Type B pancreatic cell (in vitro differentiated cells): ENCODE measurements at regions not wholly inside any gene's neighbourhood (a gene's known extent, or its start where the extent isn't known, plus 50 kb on each side); places are given as distances from the start of the nearest gene placed in this dataset.

Experiments
- DNase-seq: peaks from one replicate; pipeline ENCODE4 v3.0.0; 2021; ENCODE audit warnings: mixed read lengths; ENCODE audit not compliant: unreplicated experiment; ENCODE audit errors: extremely low spot score
- H3K27ac Mint-ChIP-seq: 2 replicates; pipeline ENCODE4 v1.8.0; 2021; ENCODE audit warnings: mild to moderate bottlenecking, mixed read lengths
- H3K27me3 Mint-ChIP-seq: 2 replicates; pipeline ENCODE4 v1.8.0; 2021; ENCODE audit warnings: mixed read lengths
- H3K36me3 Mint-ChIP-seq: 2 replicates; pipeline ENCODE4 v1.8.0; 2021; ENCODE audit warnings: mixed read lengths
- H3K4me1 Mint-ChIP-seq: one replicate; pipeline ENCODE4 v1.8.0; 2021; ENCODE audit warnings: mixed read lengths; ENCODE audit not compliant: unreplicated experiment
- H3K4me3 Mint-ChIP-seq: 2 replicates; pipeline ENCODE4 v1.8.0; 2021; ENCODE audit warnings: mild to moderate bottlenecking, mixed read lengths
- H3K9me3 Mint-ChIP-seq: 2 replicates; pipeline ENCODE4 v1.8.0; 2021; ENCODE audit warnings: mixed read lengths
- TF ChIP-seq, protein P1 (sequence below): fragments of 200-600 bp; sonication (generic); conservative IDR thresholded peaks from 2 replicates; pipeline ENCODE4 v1.5.0; 2021; ENCODE audit warnings: antibody characterized with exemption, mild to moderate bottlenecking

DNA sequence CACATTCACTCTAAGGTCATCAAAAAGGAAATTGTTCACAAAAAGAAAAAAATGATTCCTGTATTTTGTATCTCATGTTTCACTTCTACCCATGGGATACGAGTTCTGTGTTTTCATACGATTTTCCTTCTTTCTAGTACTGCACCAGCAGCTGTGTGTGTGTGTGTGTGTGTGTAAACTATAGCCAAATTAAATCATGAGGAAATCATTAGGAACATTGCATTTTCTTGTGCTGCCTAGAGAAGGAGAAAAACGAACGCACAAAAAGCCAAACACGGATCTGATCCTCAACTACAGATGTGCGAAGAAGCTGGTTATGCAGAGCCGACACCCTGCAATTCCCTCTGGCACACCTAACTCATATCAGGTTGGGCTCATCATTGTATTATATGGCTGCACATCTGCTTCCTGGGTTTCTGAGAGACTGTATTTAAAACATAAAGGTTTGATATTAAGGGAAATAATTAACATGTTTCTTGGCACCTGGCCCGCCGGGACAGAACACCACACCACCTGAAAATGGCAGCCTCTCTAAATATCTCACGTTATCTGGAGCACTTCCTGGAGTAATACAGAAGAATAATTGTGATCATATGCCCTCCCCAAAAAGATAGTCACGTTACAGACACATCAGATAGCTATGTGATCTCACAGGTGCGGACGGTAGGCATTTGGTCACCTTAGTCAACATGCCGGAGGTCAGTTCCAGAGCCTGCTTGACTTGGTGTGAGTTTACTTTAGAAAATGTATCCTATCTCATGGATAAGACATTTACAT lies 586.3 kb upstream of the SALL3 start:
- no peak for DNase-seq
- Mint-ChIP-seq H3K36me3 (no peaks in the 10 kb centered on the region), H3K9me3 (peaks cover 3% of the 10 kb centered on the region), H3K4me1 (peaks cover 5% of the 10 kb centered on the region), H3K27me3 (peaks cover 19% of the 10 kb centered on the region), H3K27ac (no peak overlapping the region), H3K4me3 (no peak overlapping the region)
- TF ChIP-seq, protein P1, sequence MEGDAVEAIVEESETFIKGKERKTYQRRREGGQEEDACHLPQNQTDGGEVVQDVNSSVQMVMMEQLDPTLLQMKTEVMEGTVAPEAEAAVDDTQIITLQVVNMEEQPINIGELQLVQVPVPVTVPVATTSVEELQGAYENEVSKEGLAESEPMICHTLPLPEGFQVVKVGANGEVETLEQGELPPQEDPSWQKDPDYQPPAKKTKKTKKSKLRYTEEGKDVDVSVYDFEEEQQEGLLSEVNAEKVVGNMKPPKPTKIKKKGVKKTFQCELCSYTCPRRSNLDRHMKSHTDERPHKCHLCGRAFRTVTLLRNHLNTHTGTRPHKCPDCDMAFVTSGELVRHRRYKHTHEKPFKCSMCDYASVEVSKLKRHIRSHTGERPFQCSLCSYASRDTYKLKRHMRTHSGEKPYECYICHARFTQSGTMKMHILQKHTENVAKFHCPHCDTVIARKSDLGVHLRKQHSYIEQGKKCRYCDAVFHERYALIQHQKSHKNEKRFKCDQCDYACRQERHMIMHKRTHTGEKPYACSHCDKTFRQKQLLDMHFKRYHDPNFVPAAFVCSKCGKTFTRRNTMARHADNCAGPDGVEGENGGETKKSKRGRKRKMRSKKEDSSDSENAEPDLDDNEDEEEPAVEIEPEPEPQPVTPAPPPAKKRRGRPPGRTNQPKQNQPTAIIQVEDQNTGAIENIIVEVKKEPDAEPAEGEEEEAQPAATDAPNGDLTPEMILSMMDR: no peak

DNA sequence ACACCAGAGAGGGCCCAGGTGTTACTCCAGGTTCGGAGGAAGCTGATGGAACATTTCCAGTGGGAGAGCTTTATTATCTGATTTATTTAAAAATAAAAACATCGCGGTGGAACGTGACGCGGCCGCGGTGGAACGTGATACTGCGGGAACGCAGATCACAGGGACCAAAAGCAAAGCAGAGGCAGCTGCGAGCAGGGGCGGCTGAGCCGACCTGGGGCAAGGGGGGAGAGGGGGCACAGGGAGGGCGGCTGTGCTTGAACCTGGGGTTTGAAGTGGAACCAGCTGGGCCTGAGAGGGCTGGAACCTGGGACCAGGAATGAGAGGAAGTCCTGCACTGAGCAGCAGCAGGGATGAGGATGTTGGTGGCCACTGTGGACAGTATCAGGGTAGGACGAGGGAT lies 583.5 kb upstream of the SALL3 start:
- TF ChIP-seq, protein P1: no peak
- no peaks in the 10 kb centered on the region for H3K36me3 Mint-ChIP-seq
- no peak overlapping the region for H3K27ac Mint-ChIP-seq
- no peaks in the 10 kb centered on the region for H3K9me3 Mint-ChIP-seq
- H3K4me3 Mint-ChIP-seq: no peak overlapping the region
- DNase-seq: no peak
- no peaks in the 10 kb centered on the region for H3K4me1 Mint-ChIP-seq
- H3K27me3 Mint-ChIP-seq: peaks cover 14% of the 10 kb centered on the region

DNA sequence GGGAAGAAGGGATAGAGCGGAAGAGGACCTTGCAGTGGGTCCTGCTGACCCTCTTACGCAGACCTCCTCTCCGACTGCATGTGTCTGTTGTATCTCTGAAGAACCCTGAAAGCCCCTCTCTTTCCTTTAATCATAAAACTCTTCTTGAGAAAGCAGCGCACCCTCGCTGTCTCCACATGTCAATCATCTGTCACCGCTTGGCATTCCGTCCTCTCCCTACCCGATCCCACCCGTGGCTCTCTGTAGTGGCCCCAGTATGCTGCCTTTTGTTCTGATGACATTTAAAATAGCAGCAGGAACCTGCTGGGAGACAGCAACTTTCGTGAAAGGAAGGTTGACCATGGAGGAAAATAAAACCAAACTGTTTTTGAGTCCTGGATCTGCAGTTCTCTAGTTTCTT lies 582.9 kb upstream of the SALL3 start:
- H3K27me3 Mint-ChIP-seq: peaks cover 14% of the 10 kb centered on the region
- no peak overlapping the region for H3K4me3 Mint-ChIP-seq

DNA sequence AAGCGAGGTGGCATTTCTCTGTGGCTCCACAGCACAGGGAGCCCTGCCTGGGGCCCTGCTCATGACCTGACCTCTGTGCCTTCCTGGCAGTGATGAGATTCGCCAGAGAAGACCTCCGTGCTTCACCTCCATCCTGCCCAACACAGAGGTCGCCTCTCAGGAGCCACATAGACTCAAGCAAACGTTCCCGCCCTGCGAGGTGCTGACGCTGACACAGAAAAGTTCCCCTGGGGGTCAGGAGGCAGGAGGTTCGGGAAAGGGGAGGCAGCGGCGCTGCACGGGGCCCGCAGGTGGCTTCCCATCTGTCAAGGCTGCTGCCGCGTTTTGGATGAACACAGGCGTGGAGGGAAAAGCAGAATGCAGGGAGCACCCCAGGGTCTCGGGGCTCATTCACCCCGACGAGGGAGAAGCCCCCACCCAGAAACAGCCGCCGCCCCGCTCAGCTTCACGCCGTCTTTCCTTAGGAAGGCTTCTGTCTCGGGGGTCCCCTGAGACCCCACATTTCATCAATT lies 579.6 kb upstream of the SALL3 start:
- DNase-seq: no peak
- H3K27me3 Mint-ChIP-seq: peaks cover 2% of the 10 kb centered on the region
- H3K9me3 Mint-ChIP-seq: no peaks in the 10 kb centered on the region
- no peaks in the 10 kb centered on the region for H3K4me1 Mint-ChIP-seq
- no peak overlapping the region for H3K4me3 Mint-ChIP-seq
- no peak overlapping the region for H3K27ac Mint-ChIP-seq
- TF ChIP-seq, protein P1: no peak
- H3K36me3 Mint-ChIP-seq: no peaks in the 10 kb centered on the region

More for the DNA sequence above, 582.9 kb upstream of the SALL3 start:
- Mint-ChIP-seq H3K9me3 (no peaks in the 10 kb centered on the region), H3K27ac (no peak overlapping the region), H3K36me3 (no peaks in the 10 kb centered on the region), H3K4me1 (no peaks in the 10 kb centered on the region)
- TF ChIP-seq, protein P1: no peak
- no peak for DNase-seq

DNA sequence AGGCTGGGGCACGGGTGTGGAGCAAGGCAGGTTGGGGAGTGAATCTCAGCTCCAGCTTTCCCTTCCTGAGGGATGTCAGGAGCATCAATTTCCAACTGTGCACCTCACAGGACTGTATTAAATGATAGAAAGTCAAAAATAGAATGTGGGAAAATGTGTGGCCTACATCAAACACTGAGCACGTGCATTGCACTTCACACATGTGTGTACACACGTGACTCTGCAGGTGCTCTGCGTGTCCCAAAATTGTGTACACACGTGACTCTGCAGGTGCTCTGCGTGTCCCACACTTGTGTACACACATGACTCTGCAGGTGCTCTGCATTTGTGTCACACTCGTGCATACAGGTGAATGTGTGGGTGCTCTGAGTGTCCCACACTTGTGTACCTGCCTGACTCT lies 577.2 kb upstream of the SALL3 start:
- TF ChIP-seq, protein P1: no peak
- no peaks in the 10 kb centered on the region for H3K9me3 Mint-ChIP-seq
- no peaks in the 10 kb centered on the region for H3K36me3 Mint-ChIP-seq
- H3K4me1 Mint-ChIP-seq: no peaks in the 10 kb centered on the region
- H3K4me3 Mint-ChIP-seq: no peak overlapping the region
- H3K27ac Mint-ChIP-seq: no peak overlapping the region
- no peak for DNase-seq
- H3K27me3 Mint-ChIP-seq: peaks cover 12% of the 10 kb centered on the region
